22Rv1 (cell line): ENCODE measurements at regions not wholly inside any gene's neighbourhood (a gene's known extent, or its start where the extent isn't known, plus 50 kb on each side); places are given as distances from the start of the nearest gene placed in this dataset.

ENCODE experiments used
- CTCF ChIP-seq: fragments of 450-650 bp; IDR thresholded peaks from 2 replicates; pipeline ENCODE4 v1.5.1; 2017; ENCODE audit warnings: mild to moderate bottlenecking
- ZFX ChIP-seq: fragments of 450-650 bp; IDR thresholded peaks from 2 replicates; pipeline ENCODE4 v1.6.1; 2017; ENCODE audit warnings: antibody characterized with exemption, borderline replicate concordance

DNA sequence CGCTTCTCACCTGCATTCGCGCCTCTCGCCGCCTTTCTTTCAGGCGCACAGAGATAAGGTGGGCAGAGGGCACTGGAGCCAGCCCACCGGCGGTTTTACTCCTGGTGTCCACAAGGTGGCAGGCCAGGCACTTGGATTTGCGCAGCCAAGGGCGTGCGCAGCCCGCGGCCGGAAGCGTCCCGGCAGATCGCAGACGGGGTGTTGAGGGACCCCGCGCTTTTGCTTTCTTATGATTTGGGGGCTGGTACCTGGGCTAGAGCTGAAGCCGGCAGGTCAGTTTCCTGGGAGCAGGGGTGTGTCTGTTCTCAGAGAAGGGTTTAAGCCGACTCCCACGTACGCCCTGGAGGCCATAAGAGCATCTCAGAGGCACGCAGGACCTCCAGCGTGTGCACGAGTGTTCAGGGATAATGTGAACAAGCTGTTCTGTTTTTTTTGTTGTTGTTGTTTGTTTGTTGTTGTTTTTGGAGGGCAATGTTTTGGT, 305.6 kb upstream of the CXCR4 start:
- TF ChIP-seq CTCF (peak; percentile 74), ZFX (no peak)
